ENCODE measurements at regions not wholly inside any gene's neighbourhood (a gene's known extent, or its start where the extent isn't known, plus 50 kb on each side); places are given as distances from the start of the nearest gene placed in this dataset.
A peak's percentile ranks its signal among the peaks of the same experiment; 100 is the strongest.
"Not testable (repeated sequence)": the region's sequence is repeated elsewhere in the genome, so short reads cannot be mapped to it uniquely, and the experiment has no call there.

- peak; percentile 43 for DNase-seq
These were observed 186.9 kb downstream of the ZFP64 start for GRCh38 chr20:52004715-52005114.

DNA sequence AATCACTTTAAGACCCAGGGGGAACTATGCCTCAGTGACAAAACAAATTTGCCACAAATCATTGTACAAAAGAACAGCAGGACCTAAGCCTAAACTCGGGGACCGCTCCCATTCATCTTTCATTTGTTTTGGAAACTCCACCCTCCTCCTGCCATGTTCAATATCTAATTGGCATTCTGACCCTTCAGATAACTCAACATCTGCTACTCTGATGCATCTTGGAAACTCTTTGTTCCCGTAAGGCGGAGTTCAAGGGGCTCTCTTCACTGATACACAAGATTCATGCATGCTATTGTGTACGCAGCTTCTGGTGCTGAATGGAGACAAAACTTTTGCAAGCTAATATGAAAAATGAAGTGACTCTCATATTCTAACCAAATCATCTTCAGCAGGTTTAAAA is 187.6 kb downstream of the ZFP64 start:
- DNase-seq = no peak

GRCh38 chr20:52003415-52003814 is 188.2 kb downstream of the ZFP64 start:
- no peak for DNase-seq

GRCh38 chr20:52001999-52002666 is 189.4 kb downstream of the ZFP64 start:
- no peak for DNase-seq

GRCh38 chr20:51997281-51997936 is 194.2 kb downstream of the ZFP64 start:
- not testable (repeated sequence) for DNase-seq

DNA sequence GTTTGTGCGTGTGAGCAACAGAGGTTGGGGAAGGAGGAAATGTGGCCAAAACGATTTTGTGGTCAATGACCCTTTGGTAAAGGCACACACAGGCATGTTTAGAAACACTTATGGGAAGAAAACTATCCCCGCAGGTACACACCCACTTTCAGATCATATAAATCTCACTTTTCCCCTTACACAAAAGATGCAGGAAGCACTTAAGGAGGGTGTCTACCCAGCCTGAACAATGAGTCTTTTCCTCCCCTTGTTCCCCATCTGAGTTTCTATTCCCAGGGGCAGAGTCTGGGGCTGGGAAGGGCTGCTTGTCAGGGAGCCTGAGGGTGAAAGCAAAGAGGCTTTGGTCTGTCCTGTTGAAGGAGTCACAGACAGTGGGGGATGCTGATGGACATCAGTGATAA is 193.2 kb upstream of the SALL4 start:
- no peak for DNase-seq

GRCh38 chr20:51994751-51995417 is 192.6 kb upstream of the SALL4 start:
- no peak for DNase-seq

DNA sequence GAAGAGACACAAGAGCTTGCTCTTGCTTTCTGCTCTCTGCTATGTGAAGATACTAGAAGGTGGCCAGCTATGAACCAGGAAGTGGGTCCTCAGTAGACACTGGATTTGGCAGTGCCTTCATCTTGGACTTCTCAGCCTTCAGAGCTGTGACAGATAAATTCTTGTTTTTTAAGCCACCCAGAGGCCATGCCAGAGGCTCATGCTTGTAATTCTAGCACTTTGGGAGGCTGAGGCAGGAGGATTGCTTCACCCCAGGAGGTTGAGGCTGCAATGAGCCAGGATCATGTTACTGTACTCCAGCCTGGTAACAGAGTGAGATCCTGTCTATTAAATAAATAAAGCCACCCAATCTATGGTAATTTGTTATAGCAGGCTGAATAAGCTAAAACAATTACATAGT is 185.5 kb upstream of the SALL4 start:
- no peak for DNase-seq

DNA sequence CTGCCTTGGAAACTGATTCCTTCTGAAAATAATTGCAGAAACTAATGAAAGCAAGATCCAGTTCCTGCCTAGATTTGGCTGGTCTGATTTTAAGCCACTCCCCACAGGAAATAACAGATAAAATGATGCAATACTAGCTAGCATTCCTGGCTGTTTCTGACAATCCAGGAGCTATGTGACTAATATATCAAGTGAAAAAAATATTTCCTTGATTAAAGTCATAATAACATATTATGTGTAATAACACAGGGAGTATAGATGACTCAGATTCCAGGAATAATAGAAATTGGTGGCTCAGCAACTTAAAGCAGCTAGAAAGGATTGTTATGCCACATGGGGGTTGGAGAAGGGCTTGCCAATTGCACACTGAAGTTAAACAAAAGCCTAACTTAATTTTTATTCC is 182.7 kb upstream of the SALL4 start:
- DNase-seq = peak; percentile 93

- DNase-seq = no peak
These were observed 178.0 kb upstream of the SALL4 start for GRCh38 chr20:51980277-51980676.

- no peak for DNase-seq
These were observed 176.9 kb upstream of the SALL4 start for GRCh38 chr20:51979226-51979625.

DNA sequence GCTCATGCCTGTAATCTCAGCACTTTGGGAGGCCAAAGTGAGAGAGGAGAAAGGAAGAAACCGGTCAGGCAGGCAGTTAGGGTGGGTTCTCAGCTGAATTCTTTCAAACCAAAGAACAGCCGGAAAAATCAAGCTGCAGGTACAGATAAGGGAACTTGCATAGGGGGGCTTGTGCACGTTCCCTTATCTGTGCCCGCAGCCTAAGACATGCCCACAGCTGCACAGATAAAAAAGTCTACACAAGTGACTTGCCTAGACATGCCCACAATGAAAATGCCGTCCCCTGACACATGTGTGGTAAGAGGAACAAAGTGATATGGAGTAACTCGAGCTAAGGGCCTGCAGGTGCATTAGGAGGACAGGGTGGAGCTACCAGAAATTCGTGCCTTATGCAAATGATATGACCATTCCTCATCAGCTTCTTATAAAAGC is 175.8 kb upstream of the SALL4 start:
- DNase-seq = no peak

GRCh38 chr20:51972056-51972455 is 169.7 kb upstream of the SALL4 start:
- DNase-seq = no peak

DNA sequence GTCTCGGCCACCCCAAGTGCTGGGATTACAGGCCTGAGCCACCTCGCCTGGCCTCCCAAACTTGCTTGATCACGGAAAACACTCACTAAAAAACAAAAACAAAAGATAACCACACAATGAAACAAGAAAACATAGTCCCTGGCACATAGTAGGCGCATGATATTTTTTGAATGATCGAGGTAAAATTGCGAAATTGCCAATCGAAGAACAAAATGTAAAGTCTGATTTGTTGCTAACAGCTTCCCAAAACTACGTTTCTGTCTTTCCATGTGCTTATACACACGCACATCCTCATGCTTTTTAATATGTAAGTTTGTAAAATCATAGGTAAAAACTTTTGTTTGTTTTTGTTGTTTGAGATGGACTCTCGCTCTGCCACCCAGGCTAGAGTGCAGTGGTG is 168.5 kb upstream of the SALL4 start:
- no peak for DNase-seq

GRCh38 chr20:51969191-51969590 is 166.9 kb upstream of the SALL4 start:
- DNase-seq = no peak

DNA sequence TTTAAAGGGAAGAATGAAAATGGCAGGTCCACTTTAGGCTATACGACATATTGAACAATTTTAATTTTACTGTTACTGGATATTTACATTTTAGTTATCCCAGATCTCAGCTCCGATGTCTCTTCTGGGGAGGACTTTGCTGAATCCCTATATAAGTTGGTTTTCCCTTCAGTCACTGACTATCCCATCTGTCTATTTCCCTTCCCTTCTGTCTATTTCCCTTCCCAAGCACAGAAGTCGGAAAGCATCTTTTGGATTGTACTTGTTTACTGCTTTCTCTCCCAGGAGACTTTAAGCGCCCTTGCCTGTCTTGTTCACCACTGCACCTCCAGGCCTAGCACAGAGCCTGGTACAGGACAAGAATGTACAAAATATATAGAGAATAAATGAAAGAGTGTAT is 165.8 kb upstream of the SALL4 start:
- no peak for DNase-seq

DNA sequence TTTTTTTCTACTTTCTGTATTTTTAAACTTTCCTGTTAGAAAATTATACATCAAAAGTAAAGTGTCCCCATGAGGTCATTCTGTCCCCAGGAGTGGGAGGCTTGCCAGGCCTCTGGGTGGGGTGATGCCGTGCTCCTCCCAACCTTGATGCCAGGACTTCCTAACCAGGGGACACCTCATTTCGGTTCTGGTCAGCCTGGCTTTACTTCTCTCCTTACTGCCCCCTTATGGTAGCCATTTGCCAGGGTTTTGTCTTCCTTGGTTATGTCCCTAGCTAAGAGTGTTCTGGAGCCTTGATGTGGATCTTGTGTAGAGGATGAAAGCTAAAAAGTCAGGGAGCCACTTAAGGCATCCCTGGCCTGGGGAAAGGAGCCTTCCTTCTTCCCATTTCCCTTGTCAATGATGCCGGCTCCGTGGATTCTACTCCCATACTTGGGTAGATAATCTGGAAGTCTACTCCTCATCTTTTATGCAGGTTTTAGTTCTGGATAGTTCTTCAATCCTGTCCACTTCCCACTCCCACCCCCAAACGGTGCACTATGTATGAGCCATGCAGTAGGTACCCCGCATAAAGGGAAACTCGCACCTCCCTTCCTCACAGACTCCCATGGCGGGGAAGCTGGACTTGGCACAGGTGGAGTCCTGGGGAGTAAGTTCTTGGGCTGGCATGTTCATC is 164.1 kb upstream of the SALL4 start:
- DNase-seq = peak; percentile 39

DNA sequence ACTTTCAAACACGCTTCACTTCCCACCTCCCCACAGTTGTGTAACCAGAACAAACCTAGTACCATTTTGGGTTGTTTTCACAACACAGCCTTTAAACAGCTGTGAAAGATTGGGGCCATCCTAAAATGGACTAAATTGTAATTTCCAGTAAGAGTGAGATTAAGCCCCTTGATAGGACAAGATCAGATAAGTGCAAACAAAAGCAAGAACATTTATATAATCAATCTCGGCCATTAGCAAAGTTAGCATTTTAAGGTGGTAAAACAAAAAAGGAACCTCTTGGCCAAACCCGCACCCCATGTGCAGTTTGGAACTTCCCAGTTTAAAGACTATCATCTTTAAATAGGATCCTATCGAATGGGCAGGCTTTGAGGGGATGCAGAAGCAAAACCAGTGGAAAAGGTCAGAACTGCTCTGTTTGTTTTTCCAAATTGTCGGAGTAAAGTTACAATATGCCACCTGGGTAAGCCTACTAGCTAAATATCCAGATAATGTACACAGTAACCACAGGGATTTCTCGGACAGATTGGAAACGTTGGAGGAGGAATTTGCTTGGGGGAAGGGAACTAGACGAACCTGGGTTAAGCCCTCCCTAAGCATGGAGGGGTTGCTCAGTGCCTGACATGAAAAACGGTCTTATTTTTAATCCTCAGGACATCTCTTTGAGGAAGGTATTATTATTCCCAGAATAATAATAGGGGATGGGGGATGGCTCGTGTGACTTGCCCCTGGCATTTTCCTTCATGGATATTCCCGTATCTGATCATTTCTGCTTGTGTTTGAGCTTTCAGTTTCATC is 159.8 kb upstream of the SALL4 start:
- no peak for DNase-seq

DNA sequence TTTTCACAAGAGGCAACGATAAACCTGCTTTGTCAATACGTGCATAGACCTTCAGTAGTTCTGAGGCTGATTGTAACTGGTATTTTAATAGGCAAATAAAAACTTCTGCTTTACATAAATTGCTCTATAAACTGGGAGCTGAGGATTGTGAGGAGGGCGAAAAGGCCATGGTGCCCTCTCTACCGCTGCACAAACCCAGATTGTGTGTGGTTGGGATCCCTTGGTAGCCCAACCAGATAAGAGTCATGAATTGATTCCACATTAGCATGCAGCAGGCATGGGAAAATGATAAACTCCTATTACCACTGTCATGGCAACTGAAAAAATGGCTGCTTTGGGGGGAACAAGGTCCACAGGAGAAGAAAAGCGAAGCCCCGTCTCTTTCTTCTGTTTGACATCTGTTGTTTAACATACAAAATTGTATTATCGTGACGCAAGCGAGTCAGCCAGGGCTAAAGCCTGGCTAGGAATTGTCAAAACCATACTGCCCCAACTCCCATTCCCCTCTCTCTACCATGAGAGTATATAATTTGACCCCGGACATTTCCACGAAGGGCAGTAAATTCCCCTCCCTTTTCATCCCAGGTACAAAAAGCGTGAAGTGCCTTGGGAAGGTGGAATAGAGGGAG is 157.8 kb upstream of the SALL4 start:
- DNase-seq = no peak

GRCh38 chr20:51959066-51959542 is 156.8 kb upstream of the SALL4 start:
- no peak for DNase-seq

GRCh38 chr20:51958099-51959065 is 156.1 kb upstream of the SALL4 start:
- DNase-seq = no peak
